ENCODE measurements at regions not wholly inside any gene's neighbourhood (a gene's known extent, or its start where the extent isn't known, plus 50 kb on each side); places are given as distances from the start of the nearest gene placed in this dataset.
"Not testable (repeated sequence)": the region's sequence is repeated elsewhere in the genome, so short reads cannot be mapped to it uniquely, and the experiment has no call there.

- no peak for FAIRE-seq
Observed at GRCh38 chr4:181761156-181761555, 482.0 kb upstream of the TENM3 start.

GRCh38 chr4:181766061-181766548, 477.1 kb upstream of the TENM3 start:
- no peak for FAIRE-seq

- no peak for FAIRE-seq
Observed at GRCh38 chr4:181770971-181771370, 472.2 kb upstream of the TENM3 start.

GRCh38 chr4:181775298-181775697, 467.9 kb upstream of the TENM3 start:
- FAIRE-seq, result no peak

- no peak for FAIRE-seq
Observed at GRCh38 chr4:181776264-181777054, 466.7 kb upstream of the TENM3 start.

DNA sequence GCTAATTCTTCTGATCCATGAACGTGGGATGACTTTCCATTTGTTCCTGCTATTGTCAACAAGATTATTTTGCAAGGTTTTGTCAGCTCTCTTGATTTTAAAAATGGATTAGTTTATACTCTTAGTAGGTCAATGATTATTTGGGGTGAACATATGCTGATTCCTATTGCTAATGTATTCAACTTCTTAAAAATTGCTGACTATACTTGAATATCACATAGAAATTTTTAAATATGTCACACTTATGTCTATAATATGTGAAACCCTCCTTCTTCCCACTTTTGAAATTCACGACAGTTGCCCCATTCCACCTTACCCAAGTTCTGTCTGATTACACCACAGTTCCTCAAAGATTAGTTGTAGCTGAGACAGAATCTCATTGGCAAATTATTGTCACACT, 465.7 kb upstream of the TENM3 start:
- no peak for FAIRE-seq

GRCh38 chr4:181784881-181785280, 458.3 kb upstream of the TENM3 start:
- FAIRE-seq, result no peak

GRCh38 chr4:181792641-181793040, 450.6 kb upstream of the TENM3 start:
- FAIRE-seq, result no peak

GRCh38 chr4:181793096-181793495, 450.1 kb upstream of the TENM3 start:
- no peak for FAIRE-seq

DNA sequence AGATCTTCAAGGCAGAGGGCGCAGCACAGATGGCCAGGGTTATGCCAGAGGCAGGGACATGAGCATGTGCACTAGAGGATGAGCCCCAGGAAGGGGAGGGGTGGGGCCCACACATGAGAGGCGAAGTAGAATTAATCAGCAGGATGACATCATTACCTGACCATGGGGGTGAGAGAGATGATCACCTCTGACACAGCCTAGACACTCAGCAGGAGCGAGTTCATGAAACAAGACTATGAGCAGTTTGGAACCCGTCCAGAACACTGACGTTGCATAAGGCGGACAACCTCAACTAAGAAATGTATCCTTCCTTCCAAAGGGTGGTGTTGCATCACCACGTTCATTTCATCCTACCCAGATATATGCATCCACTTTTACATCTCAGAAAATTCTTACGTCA, 446.7 kb upstream of the TENM3 start:
- FAIRE-seq, result no peak

GRCh38 chr4:181798536-181798935, 444.7 kb upstream of the TENM3 start:
- no peak for FAIRE-seq

DNA sequence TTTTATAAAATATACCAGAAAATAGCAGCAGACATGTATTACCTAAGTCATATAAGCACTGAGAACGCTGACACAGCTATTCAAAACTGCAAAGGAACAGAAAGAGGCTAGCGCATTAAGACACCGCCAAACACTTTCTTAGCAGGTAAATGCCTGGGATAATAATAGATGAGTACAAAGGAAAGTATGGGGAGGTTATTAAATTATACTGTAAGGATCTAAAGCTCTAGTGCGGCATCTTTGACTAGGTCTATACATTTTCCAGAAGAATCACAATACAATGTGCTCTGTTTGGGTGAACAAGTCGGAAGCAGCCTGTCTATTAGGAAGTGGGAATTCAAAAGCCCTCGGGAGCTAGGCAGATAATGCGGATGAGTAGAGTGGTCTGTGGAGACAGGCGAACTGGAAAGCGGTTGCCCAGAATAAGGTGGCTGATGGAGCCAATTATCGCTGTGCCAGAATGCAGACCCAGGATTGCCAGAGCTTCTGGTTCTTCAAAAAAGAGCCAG, 443.6 kb upstream of the TENM3 start:
- FAIRE-seq, result no peak

GRCh38 chr4:181802207-181802606, 441.0 kb upstream of the TENM3 start:
- FAIRE-seq, result no peak

GRCh38 chr4:181807771-181808170, 435.4 kb upstream of the TENM3 start:
- no peak for FAIRE-seq

GRCh38 chr4:181810711-181811110, 432.5 kb upstream of the TENM3 start:
- FAIRE-seq, result no peak

DNA sequence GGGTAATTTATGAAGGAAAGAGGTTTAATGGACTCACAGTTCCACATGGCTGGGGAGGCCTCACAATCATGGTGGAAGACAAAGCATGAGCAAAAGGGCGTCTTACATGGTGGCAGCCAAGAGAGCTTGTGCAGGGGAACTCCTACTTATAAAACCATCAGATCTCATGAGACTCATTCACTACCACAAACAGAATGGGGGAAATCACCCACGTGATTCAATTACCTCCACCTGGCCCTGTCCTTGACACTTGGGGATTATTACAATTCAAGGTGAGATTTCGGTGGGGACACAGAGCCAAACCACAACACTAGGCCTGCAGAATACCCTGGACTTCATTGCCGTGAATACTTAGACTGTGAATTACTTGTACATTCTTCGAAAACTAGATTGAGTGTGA, 431.7 kb upstream of the TENM3 start:
- not testable (repeated sequence) for FAIRE-seq

GRCh38 chr4:181819946-181820345, 423.3 kb upstream of the TENM3 start:
- no peak for FAIRE-seq

- no peak for FAIRE-seq
Observed at GRCh38 chr4:181820553-181820952, 422.6 kb upstream of the TENM3 start.

DNA sequence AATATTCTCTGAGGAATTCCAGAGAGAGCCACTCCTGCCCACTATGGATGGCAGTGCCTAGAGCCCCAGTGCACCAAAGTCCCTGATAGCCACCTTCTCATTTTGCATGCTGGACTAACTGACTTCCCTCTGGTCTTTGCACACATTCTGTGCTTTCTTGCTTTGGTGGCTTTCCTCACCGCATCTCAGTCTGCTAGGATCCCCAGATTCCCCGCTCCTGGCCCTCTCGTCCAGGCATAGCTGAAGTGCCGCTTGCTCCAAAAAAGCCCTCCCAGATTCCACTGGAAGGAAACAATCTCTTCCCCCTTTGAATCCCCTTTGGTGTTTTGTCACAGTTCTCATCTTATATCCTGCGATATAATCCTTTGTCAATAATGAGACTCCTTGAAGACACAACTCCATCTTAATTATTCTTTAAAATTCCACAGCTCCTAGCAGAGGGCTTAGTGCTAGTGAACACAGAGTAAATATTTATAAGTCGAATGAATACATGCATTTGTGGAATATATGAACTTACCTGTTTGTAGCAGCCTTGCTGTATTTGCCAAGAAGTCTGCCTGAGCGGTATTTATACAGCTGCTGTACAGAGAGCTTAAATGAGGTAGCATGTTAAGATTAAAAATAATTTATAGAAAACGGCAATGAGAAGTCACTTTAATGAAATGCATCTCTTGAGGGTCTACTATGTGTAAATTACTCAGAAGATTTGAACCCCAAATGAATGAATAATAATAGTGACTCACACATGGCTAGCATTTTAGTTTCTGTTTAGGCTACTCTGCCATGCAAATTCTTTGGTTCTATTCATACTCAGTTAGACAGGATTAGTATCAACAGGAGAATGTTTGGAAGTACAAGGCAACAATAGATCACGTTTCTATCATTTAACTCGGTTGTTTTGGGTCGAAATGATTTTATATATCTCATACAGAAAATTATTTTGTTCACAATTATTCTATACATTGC, 421.9 kb upstream of the TENM3 start:
- FAIRE-seq, result no peak

GRCh38 chr4:181822005-181822375, 421.2 kb upstream of the TENM3 start:
- no peak for FAIRE-seq

DNA sequence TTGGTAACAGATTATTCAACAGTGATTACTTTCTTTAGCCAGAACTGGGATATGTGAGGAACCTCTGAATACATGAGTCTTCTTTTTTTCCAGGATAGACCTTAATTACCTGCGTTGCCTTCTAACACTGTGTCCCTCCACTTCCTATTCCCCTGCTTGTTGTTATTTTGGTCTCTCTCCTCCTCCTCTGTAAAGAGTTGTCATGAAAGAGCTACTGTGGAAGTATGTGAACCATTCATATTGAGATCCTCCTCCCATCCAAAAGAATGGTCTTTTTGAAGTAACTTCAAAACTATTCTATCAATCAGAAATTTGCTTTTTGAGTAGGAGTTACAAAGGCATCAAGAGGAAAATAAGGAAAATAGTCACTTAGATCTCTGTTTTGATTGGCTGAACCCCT, 420.0 kb upstream of the TENM3 start:
- FAIRE-seq, result no peak

DNA sequence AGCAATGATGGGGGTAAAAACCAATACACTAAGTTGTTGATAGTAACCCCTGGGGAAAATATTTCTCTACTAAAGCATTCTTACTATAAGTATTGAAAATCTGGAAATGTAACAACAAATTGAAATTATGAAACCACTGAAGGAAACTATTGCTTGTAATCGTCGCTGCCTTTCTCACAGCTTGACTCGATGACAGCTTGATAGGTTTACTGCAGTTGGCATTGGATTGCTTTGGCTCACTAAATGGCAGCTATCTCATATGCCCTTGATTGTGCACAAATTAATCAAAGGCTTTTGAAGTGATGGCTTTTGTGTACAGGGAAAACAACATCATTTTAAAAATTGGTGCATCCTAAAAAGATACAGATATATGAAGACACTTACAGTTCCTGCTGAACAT, 419.6 kb upstream of the TENM3 start:
- no peak for FAIRE-seq

GRCh38 chr4:181825564-181825963, 417.6 kb upstream of the TENM3 start:
- FAIRE-seq, result no peak

DNA sequence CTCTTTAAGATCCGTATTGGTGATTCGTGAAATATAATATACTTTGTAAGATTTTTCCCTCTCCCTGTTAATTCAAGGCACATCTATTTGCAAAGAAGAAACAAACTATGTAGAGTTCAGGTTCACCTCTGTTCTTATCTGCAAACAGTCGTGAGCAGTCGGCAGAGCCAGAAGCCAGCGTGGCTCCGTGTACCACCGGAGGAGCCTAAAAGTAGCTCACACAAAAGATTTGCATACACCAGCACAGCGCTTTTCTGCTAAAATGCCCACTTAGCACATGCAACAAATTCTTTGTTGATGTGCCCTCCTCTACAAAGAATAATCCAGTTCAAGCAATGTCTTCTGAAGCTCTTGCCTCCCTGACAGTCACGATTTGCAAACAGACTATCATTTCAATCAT, 416.0 kb upstream of the TENM3 start:
- FAIRE-seq, result no peak

Measured in G401.6 (cell line).